K562 (cell line): ENCODE measurements at regions not wholly inside any gene's neighbourhood (a gene's known extent, or its start where the extent isn't known, plus 50 kb on each side); places are given as distances from the start of the nearest gene placed in this dataset.

Experiments used
- ATAC-seq: fragments of 200-7000 bp; cut with Tn5 transposase; 3 replicates; pipeline ENCODE4 v1.9.1; 2020; ENCODE audit warnings: moderate library complexity
- BruUV-seq: library from RNA; stranded (reverse); fragments of 400-500 nt; replicated peaks from 2 replicates; lab custom pipeline; 2021; lab: Mats Ljungman, UMichigan
- CTCF ChIA-PET: fragments of 300-600 bp; formaldehyde crosslinking; extraction: SDS; loops from one replicate; lab custom pipeline; 2021; ENCODE audit warnings: low intra/inter-chr PET ratio; lab: Yijun Ruan, JAX
- POLR2A ChIA-PET: fragments of 300-600, 350-650 bp; sonication (Branson Sonifier 250); formaldehyde crosslinking; extraction: SDS; loops from one replicate; lab custom pipeline; 2021; ENCODE audit warnings: antibody characterized with exemption, inconsistent platforms; lab: Yijun Ruan, JAX
- DNase-seq, 4 experiments: peaks; one replicate each; pipeline versions ENCODE4 v3.0.0 to v3.0.0-alpha.2; 2011 to 2018; ENCODE audit warnings: low spot score in 3 of 4, mixed read lengths in 3 of 4; ENCODE audit errors: extremely low read depth in 1 of 4
- FAIRE-seq: peaks from 2 replicates; lab custom pipeline; 2011; peaks lifted over from hg19 to GRCh38; lab: Jason Lieb, UNC
- H2AFZ ChIP-seq: 2 replicates; pipeline ENCODE4 v1.6.0; 2011; ENCODE audit warnings: low read depth, low read length, control low read depth, inconsistent platforms
- H3K27ac ChIP-seq: fragments of 200-600 bp; 3 replicates; pipeline ENCODE4 v1.8.0; 2011; ENCODE audit warnings: low read depth, mild to moderate bottlenecking, control low read depth, inconsistent platforms, low read length, moderate library complexity, mixed read lengths; ENCODE audit errors: extremely low read depth
- H3K27me3 ChIP-seq, 2 experiments: fragments of 300-600 bp in 1 of 2; 2 replicates in 1 of 2; 3 replicates in 1 of 2; pipeline versions ENCODE4 v1.6.0 to v1.8.0; 2011; ENCODE audit warnings: inconsistent platforms in 2 of 2, low read length in 2 of 2, mild to moderate bottlenecking in 1 of 2, mixed read lengths in 1 of 2, moderate library complexity in 1 of 2; ENCODE audit not compliant: control insufficient read depth in 2 of 2, insufficient read depth in 2 of 2
- H3K36me3 ChIP-seq: fragments of 300-600 bp; 3 replicates; pipeline ENCODE4 v1.8.0; 2011; ENCODE audit warnings: mild to moderate bottlenecking, low read length, inconsistent platforms; ENCODE audit not compliant: control insufficient read depth, insufficient read depth
- H3K4me1 ChIP-seq, 2 experiments: fragments of 200-600 bp in 1 of 2; replicated peaks in 1 of 2; 2 replicates in 1 of 2; 3 replicates in 1 of 2; pipeline versions ENCODE4 v1.5.1 to v1.8.0; 2011; ENCODE audit warnings: inconsistent platforms in 2 of 2, low read length in 2 of 2, mild to moderate bottlenecking in 1 of 2, mixed read lengths in 1 of 2, moderate library complexity in 1 of 2; ENCODE audit not compliant: control insufficient read depth in 2 of 2, insufficient read depth in 2 of 2
- H3K4me2 ChIP-seq: 2 replicates; pipeline ENCODE4 v1.6.1; 2011; ENCODE audit warnings: low read length, control low read depth, inconsistent platforms, mixed read lengths; ENCODE audit not compliant: insufficient read depth
- H3K4me3 ChIP-seq: fragments of 200-600 bp; sonication (generic), shearing (Covaris generic); 2 replicates; pipeline ENCODE4 v1.5.1; 2016; ENCODE audit warnings: control low read depth, inconsistent platforms
- H3K79me2 ChIP-seq: fragments of 200-600 bp; 3 replicates; pipeline ENCODE4 v1.8.0; 2011; ENCODE audit warnings: low read length, inconsistent platforms; ENCODE audit not compliant: control insufficient read depth, insufficient read depth
- H3K9ac ChIP-seq, 2 experiments: 2 replicates each; pipeline versions ENCODE4 v1.6.0 to v1.6.1; 2011; ENCODE audit warnings: low read depth in 2 of 2, low read length in 2 of 2, control low read depth in 1 of 2, inconsistent platforms in 1 of 2, mild to moderate bottlenecking in 1 of 2, mixed read lengths in 1 of 2; ENCODE audit not compliant: insufficient read depth in 1 of 2
- H3K9me1 ChIP-seq: one replicate; pipeline ENCODE4 v1.6.0; 2011; ENCODE audit warnings: inconsistent platforms, mild to moderate bottlenecking, low read length, moderate library complexity; ENCODE audit not compliant: control insufficient read depth, insufficient read depth
- H3K9me3 ChIP-seq: replicated peaks from 2 replicates; pipeline ENCODE4 v1.5.1; 2011; ENCODE audit warnings: low read depth, low read length, inconsistent platforms; ENCODE audit not compliant: control insufficient read depth, insufficient read depth
- H4K20me1 ChIP-seq: replicated peaks from 2 replicates; pipeline ENCODE4 v1.6.1; 2011; ENCODE audit warnings: low read length, inconsistent platforms, mixed read lengths; ENCODE audit not compliant: control insufficient read depth, insufficient read depth
- BHLHE40 ChIP-seq: IDR thresholded peaks from 2 replicates; pipeline ENCODE4 v1.6.1; 2011; ENCODE audit warnings: low read length, improper control_type of control experiment
- EGR1 ChIP-seq: fragments of 450-650 bp; conservative IDR thresholded peaks from 2 replicates; pipeline ENCODE4 v1.6.1; 2017; ENCODE audit warnings: mild to moderate bottlenecking
- HLTF ChIP-seq: fragments of 450-650 bp; IDR thresholded peaks from 2 replicates; pipeline ENCODE4 v1.6.1; 2016
- HMG20A ChIP-seq: fragments of 450-650 bp; formaldehyde crosslinking; conservative IDR thresholded peaks from 2 replicates; pipeline ENCODE4 v1.4.0; 2020; ENCODE audit warnings: mild to moderate bottlenecking, mixed read lengths
- HSF4 ChIP-seq: fragments of 250-450 bp; sonication (Bioruptor Pico); IDR thresholded peaks from 2 replicates; pipeline ENCODE4 v2.1.2; 2022; ENCODE audit warnings: mild to moderate bottlenecking, moderate library complexity, borderline replicate concordance
- KDM2B ChIP-seq: fragments of 250-450 bp; sonication (Bioruptor Pico); IDR thresholded peaks from 2 replicates; pipeline ENCODE4 v1.8.0; 2021; ENCODE audit warnings: mild to moderate bottlenecking, moderate library complexity
- MCM3 ChIP-seq: fragments of 450-650 bp; IDR thresholded peaks from 2 replicates; pipeline ENCODE4 v1.6.1; 2016
- NELFE ChIP-seq: IDR thresholded peaks from 2 replicates; pipeline ENCODE4 v1.6.1; 2011; ENCODE audit warnings: mild to moderate bottlenecking; ENCODE audit not compliant: insufficient read depth, insufficient read length
- POLR2B ChIP-seq: fragments of 450-650 bp; IDR thresholded peaks from 2 replicates; pipeline ENCODE4 v1.6.1; 2018; ENCODE audit warnings: low read depth; ENCODE audit not compliant: partially characterized antibody
- RBM39 ChIP-seq: fragments of 200-400 bp; formaldehyde crosslinking; optimal IDR thresholded peaks from 2 replicates; pipeline ENCODE3; 2018; ENCODE audit warnings: low read depth, low read length
- ZNF134 ChIP-seq: fragments of 250-450 bp; sonication (Bioruptor Pico); conservative IDR thresholded peaks from 2 replicates; pipeline ENCODE4 v1.4.0; 2020
- ZNF707 ChIP-seq: fragments of 250-450 bp; sonication (Bioruptor Pico); conservative IDR thresholded peaks from 2 replicates; pipeline ENCODE4 v1.8.0; 2022; ENCODE audit warnings: inconsistent platforms, mild to moderate bottlenecking, moderate library complexity
- WGBS: fragments of 100-300 bp; shearing (Covaris generic); methylation state at CpG from one replicate; pipeline ENCODE4 v1.1.6; 2016; ENCODE audit warnings: low coverage, mixed read lengths; ENCODE audit not compliant: insufficient coverage; ENCODE audit errors: missing lambda C conversion rate; 5-methylcytosine and 5-hydroxymethylcytosine counted together
- in situ Hi-C: fragments of 300-500 bp; cut with MboI; formaldehyde crosslinking; loops from 4 replicates; pipeline ENCODE4 v1.15.0; 2018; ENCODE audit warnings: inconsistent platforms, mixed read lengths
- intact Hi-C: fragments of 100-400 bp; cut with micrococcal nuclease; formaldehyde crosslinking; loops from 2 replicates; pipeline ENCODE4 v1.14.2; 2022
- TF ChIP-seq, protein P1 (sequence below): sonication (generic); formaldehyde crosslinking; IDR thresholded peaks from 2 replicates; pipeline ENCODE4 v1.8.0; 2022; ENCODE audit warnings: mild to moderate bottlenecking, missing genetic modification reagents
- TF ChIP-seq, protein P2 (sequence below): fragments of 450-650 bp; IDR thresholded peaks from 2 replicates; pipeline ENCODE4 v1.6.1; 2016; ENCODE audit warnings: antibody characterized with exemption

DNA sequence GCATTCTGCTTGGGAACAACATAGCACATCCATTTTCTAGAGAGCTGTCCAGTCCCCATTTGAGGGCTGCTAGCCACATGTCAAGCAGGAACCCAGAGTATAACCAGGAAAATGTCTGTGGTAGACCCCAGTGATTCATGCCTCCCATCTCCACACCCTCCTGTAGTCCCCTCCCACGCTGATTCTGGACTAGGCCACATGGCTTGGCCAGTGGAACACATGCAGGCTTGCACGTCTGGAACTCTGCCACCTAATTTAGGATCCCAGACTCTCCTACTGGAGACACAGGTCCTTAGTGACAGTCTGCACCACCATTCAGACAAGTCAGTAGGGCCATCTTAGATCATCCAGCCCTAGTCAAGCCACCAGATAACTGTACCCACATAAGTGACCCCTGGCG is 149.8 kb downstream of the ZIC5 start:
- Histone ChIP-seq H4K20me1 (0 out of 2 replicates have a peak, but pooled peaks cover 3% of the 10 kb centered on the region), H3K9me1 (no peaks in the 10 kb centered on the region), H3K9ac (no peak overlapping the region), H3K4me1 (no peaks in the 10 kb centered on the region), H3K4me2 (no peak overlapping the region), H3K4me3 (no peak overlapping the region), H3K9me3 (no peaks in the 10 kb centered on the region), H3K27ac (no peak overlapping the region), H3K27me3 (peaks cover 0 to 13% of the 10 kb centered on the region in 2 experiments; a peak in 3 of 5 replicates), H2AFZ (no peak overlapping the region), H3K79me2 (no peaks in the 10 kb centered on the region), H3K36me3 (no peaks in the 10 kb centered on the region)
- ATAC-seq, result no peak
- no peak for DNase-seq
- CTCF ChIA-PET, result no interaction called here
- 2% methylated on average over 3 of the region's 3 CpGs for WGBS
- intact Hi-C loops (no loop called here), in situ Hi-C loops (no loop called here)
- POLR2A ChIA-PET, result no interaction called here
- TF ChIP-seq KDM2B (CRISPR knock-in tag) (no peak), BHLHE40 (no peak), MCM3 (no peak), RBM39 (no peak), NELFE (no peak), HSF4 (CRISPR knock-in tag) (no peak), EGR1 (no peak), POLR2B (no peak), HLTF (no peak), ZNF707 (CRISPR knock-in tag) (no peak), HMG20A (CRISPR knock-in tag) (no peak), ZNF134 (CRISPR knock-in tag) (no peak)
- TF ChIP-seq, protein P1, sequence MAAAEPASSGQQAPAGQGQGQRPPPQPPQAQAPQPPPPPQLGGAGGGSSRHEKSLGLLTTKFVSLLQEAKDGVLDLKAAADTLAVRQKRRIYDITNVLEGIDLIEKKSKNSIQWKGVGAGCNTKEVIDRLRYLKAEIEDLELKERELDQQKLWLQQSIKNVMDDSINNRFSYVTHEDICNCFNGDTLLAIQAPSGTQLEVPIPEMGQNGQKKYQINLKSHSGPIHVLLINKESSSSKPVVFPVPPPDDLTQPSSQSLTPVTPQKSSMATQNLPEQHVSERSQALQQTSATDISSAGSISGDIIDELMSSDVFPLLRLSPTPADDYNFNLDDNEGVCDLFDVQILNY (CRISPR knock-in tag), result no peak
- TF ChIP-seq, protein P2, sequence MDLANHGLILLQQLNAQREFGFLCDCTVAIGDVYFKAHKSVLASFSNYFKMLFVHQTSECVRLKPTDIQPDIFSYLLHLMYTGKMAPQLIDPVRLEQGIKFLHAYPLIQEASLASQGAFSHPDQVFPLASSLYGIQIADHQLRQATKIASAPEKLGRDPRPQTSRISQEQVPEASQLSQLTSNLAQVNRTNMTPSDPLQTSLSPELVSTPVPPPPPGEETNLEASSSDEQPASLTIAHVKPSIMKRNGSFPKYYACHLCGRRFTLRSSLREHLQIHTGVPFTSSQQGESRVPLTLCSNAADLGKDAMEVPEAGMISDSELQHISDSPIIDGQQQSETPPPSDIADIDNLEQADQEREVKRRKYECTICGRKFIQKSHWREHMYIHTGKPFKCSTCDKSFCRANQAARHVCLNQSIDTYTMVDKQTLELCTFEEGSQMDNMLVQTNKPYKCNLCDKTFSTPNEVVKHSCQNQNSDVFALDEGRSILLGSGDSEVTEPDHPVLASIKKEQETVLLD, result no peak
- BruUV-seq, result no TSS peak
- no peak for FAIRE-seq
